GM21447 (cell line): ENCODE measurements at regions not wholly inside any gene's neighbourhood (a gene's known extent, or its start where the extent isn't known, plus 50 kb on each side); places are given as distances from the start of the nearest gene placed in this dataset.

Source experiments
- ATAC-seq: cut with Tn5 transposase; IDR thresholded peaks from one replicate; pipeline ENCODE4 v1.9.1; 2021; ENCODE audit not compliant: unreplicated experiment

DNA sequence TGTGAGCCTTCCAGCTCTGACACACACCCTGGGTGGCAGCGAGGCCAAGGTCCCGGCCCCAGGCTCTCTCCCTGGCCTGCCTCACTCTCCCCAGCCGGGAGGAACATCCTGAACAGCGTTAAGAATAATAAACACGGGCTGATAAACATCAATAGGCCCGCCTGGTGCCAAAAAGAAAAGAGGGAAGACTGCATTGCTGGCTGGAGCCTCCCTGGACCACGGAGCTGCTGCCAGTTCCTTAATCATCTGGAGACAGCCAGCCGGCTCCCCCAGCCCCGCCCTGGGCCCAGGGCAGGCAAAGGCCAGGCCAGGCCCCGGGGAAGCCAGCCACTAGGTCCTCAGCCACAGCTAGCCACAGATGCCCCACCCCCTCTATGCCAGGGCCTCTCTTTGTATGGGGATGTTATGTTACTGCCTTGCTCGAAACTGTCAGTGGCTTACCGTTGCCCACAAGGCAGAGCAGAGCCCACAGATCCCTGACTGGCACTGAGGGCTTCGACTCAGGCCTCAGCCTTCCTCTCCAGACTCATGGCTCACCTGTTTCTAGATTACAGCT, 293.7 kb downstream of the DYSF start:
- no peak for ATAC-seq

DNA sequence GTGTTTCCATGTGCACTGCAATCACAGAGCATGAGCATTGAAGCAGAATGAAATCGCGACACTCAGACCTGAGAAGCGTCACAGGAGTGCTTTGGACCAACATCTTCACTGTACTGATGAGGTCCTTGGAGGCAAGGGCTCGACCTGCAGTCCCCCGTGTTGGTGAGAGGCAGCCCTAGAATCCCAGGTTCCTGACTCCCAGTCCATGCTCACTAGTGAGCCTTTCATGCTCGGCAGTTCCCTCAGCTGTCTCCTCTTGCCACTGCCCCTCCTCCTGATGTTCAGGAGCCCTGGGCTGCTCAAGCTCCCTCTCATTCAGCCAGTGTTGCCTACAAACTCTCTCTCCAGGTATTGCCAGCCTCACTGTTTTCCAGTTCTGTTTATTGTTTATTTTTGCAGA, 291.4 kb downstream of the DYSF start:
- ATAC-seq, result no peak

DNA sequence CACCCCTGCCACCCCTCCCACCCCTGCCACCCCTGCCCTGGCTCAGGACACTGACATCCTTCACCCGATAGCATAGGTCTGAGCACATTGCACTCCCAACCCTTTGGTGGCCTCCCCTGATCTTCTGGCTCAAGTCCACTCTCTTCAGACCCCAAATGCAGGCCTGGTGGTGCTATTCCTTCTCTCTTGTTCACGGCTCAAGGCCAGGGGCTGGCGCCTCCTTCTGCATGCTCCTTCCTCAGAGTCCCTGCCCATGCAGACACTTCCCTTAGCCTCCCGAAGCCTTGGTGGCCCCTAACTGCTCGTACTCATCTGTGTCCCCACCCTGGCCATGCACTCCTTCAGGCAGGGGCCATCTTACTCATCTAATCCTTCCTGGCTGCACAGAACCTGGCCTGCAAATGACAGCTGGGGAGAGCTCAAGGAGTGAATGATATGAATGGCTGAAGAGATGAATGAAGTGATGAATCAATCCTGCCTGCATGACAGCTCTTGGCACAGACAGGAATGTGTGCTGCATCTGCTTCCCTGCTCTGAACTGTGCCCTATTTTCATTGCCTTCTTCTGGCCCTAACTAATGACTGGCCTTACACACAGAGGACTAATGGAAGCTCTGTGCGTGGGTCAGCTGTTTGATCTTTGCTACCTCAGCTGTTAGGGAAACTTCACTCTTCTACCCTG, 290.8 kb downstream of the DYSF start:
- ATAC-seq, result no peak

DNA sequence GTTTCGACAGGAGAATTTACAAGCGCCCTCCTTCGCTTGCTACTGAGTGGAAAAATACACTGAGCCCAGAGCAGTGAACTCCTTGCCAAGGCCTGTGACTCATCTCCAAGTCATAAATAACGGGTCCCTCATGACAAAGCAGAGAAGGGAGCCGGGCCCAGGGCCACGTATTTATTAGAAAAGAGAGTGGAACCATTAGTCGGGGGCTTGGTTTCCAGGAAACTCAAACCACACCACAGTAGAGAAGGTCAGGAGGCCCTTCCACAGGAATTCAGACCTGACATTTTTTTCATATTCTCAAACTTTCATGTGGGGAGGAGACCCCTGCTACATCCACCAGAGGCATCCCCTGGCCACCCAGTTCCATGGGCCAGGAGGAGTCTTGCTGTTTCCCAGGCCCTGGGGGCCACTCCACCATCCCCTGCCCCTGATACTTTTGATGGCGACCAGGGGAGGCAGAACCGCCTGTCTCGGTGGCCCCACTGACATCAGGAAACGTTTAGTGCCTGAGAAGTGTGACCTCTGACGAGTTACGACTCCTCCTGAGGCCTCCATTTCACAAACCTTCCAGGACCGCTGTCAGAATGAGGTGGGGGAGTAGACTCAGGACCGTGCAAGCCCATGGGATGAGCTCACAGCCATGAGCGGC, 289.7 kb downstream of the DYSF start:
- no peak for ATAC-seq

DNA sequence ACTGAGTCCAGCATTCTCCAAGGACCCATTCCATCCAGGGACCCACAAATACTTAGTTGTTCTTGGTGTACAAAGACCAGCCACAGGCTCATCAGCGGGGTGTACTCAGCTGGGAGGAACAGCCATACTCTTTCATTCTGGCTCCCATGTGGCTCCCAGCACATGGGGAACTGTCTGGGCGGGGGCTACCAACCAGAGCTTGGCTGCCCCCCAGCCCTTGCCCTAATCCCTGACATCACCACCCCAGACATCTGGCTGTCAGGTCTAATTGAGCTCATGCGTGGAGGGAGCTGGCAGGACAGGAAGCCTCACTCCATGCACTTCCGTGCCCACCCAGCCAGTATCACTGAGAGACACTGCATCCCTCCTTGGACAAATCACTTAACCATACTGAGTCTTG, 283.6 kb downstream of the DYSF start:
- no peak for ATAC-seq

DNA sequence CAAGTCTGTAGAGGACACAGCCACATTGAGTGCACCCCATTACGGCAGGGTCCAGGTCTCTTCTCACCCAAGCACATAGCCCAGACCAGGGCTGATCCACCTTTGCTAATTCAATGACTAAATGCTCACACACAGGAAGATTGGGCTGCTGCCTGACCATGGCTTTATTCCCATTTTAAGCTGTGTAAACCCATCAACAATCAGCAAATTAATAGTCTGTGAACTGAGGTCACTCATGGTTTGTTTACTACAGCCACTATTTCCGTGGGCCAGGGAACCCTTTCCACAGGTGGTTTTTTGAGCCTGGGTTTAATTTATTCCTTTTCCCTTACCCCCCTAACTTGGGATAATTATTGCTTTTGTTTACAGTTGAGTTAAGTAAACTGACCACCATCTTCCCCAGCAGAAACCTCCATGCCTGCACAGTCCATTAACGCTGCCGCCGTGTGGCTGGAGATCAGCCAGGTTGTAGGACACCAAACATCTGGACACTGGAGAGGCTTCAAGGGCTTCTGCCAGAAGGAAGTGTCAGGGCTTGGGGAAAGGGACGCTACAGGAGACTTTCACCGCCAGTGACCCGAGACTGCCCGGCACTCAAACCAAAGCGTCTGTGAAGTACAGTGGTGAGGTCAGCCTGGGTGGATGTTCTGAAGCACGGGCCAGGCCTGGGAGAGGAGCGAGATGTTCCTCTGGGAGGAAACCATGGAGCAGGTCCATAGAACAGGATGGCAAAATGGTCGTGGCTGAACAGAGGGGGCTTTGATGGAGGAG, 282.9 kb downstream of the DYSF start:
- no peak for ATAC-seq
